ENCODE measurements at regions not wholly inside any gene's neighbourhood (a gene's known extent, or its start where the extent isn't known, plus 50 kb on each side); places are given as distances from the start of the nearest gene placed in this dataset.

DNA sequence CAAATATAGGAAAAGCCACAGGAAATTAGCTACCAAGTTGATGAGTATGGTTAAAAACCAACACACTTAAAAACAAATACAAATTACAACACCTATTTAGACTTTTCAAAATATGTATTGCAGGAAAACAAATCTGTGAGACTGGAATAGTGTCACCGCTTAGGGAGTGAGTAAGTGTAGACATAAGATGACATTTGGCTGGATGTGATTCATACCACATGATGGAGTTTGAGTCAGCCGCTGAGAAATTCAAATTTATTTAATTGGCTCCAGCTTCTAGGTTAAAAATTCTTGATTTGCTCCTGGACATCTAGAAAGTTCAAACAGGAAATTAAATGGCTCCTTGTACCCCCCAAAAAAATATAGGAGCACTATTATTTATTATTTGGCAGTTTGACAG lies 531.7 kb downstream of the SLITRK1 start:
- FAIRE-seq (no peak), DNase-seq (ENCODE audit: low read depth, low spot score) (no peak), ATAC-seq (no peak)
- no TSS peak for BruUV-seq (replicated peaks)
- Histone ChIP-seq H3K9me3 (replicated peaks; ENCODE audit: control insufficient read depth, insufficient read depth, low read length) (no peaks in the 10 kb centered on the region), H3K79me2 (ENCODE audit: control insufficient read depth, insufficient read depth, low read length) (no peaks in the 10 kb centered on the region), H3K4me3 (no peak overlapping the region), H3K4me2 (ENCODE audit: control insufficient read depth, insufficient read depth) (no peak overlapping the region), H3K9ac (ENCODE audit: control insufficient read depth, insufficient read depth, low read length) (no peak overlapping the region), H2AFZ (ENCODE audit: control insufficient read depth, low read depth, low read length) (no peak overlapping the region), H3K36me3 (ENCODE audit: control insufficient read depth in 2 of 2, insufficient read depth in 2 of 2, low read length in 1 of 2) (no peaks in the 10 kb centered on the region), H4K20me1 (ENCODE audit: control insufficient read depth, insufficient read depth) (no peaks in the 10 kb centered on the region), H3K4me1 (ENCODE audit: control insufficient read depth, insufficient read depth, low read length) (no peaks in the 10 kb centered on the region), H3K27ac (ENCODE audit: control insufficient read depth, insufficient read depth) (no peak overlapping the region), H3K27me3 (replicated peaks in 1 of 2; ENCODE audit: control insufficient read depth in 2 of 2, insufficient read depth in 2 of 2, low read length in 1 of 2) (no peaks in the 10 kb centered on the region)
- ChIA-PET POLR2A (no interaction called here), RAD21 (ENCODE audit: unreplicated experiment) (no interaction called here), SMC1A (ENCODE audit: uncharacterized antibody, unreplicated experiment) (no interaction called here), CTCF (no interaction called here)
- 29% methylated on average over 2 of the region's 2 CpGs for WGBS (ENCODE audit: insufficient coverage, insufficient replicate concordance, low lambda C conversion rate, missing lambda C conversion rate)
- intact Hi-C loops (cut with micrococcal nuclease; ENCODE audit: unreplicated experiment) (loop anchor here (2.0 kb wide), 1 partner anchor 20 kb away; no protein-coding TSS in a partner anchor), in situ Hi-C loops (cut with MboI) (no loop called here)
- no peak for TF ChIP-seq EGR1 (IDR thresholded peaks at IDR 0.05; ENCODE audit: borderline replicate concordance in 1 of 2, low read depth in 2 of 2, low read length in 2 of 2)
- TF ChIP-seq MEF2B (IDR thresholded peaks at IDR 0.05; ENCODE audit: partially characterized antibody, poor library complexity, severe bottlenecking) = no peak
- no peak for TF ChIP-seq NR2C1 (IDR thresholded peaks at IDR 0.05)
- TF ChIP-seq PML (IDR thresholded peaks at IDR 0.05; ENCODE audit: low read length) = no peak
- no peak for TF ChIP-seq KAT2A (conservative IDR thresholded peaks at IDR 0.05; ENCODE audit: control insufficient read depth, low read depth, low read length)
- no peak for TF ChIP-seq RBBP5 (conservative IDR thresholded peaks at IDR 0.05)
- no peak for TF ChIP-seq RELB (IDR thresholded peaks at IDR 0.05; ENCODE audit: low read depth)
- TF ChIP-seq TCF12 (IDR thresholded peaks at IDR 0.05; ENCODE audit: low read depth, low read length) = no peak
- TF ChIP-seq NRF1 (conservative IDR thresholded peaks at IDR 0.05; ENCODE audit: low read depth, low read length) = no peak
- no peak for TF ChIP-seq STAT3 (IDR thresholded peaks at IDR 0.05; ENCODE audit: low read depth, low read length)
- TF ChIP-seq ZNF592 (IDR thresholded peaks at IDR 0.05) = no peak
- no peak for TF ChIP-seq GATAD2B (conservative IDR thresholded peaks at IDR 0.05; ENCODE audit: low read depth)
- no peak for TF ChIP-seq ZNF384 (IDR thresholded peaks at IDR 0.05; ENCODE audit: borderline replicate concordance, low read depth, low read length)
- TF ChIP-seq ZBTB11 (CRISPR knock-in tag; IDR thresholded peaks at IDR 0.05) = no peak

All from GM12878 (cell line).